NCI-H226 (cell line): ENCODE measurements at regions not wholly inside any gene's neighbourhood (a gene's known extent, or its start where the extent isn't known, plus 50 kb on each side); places are given as distances from the start of the nearest gene placed in this dataset.

ENCODE experiments used
- DNase-seq: peaks from one replicate; pipeline ENCODE4 v3.0.0-alpha.2; 2015

DNA sequence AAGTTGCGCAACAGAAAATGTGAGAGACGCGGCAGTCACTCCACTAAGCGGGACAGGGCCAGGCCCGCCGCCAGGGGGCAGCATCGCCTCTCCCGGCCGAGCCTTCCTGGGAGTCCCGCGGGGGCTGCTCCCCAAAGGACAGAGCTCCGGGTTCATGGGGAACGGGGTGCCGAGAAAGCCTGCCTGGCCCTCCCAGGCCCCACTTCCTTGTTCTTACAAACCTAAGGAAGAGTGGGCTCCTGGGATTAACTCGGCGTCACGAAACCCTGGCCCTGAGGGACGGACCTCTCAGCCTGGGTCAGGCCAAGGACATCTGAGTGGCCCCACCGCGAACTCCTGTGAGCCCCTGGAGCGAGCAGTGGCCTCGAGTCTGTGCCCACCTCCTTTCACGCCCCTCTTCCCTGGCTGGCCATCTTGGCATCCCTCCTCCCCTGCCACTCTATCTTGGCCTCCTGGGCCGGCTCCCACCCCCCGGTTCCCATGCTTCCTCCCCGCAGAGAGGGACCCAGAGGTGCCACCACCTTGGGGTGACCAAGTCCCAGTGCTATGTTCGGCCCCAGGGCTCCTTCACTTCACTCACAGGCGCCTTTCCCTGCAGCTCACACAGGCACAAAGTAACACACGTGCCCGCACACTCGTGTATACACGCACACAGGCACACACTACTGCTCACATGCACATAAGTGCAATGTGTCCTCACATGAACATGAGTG, 99.9 kb upstream of the FGF3 start:
- peak; percentile 19 for DNase-seq

DNA sequence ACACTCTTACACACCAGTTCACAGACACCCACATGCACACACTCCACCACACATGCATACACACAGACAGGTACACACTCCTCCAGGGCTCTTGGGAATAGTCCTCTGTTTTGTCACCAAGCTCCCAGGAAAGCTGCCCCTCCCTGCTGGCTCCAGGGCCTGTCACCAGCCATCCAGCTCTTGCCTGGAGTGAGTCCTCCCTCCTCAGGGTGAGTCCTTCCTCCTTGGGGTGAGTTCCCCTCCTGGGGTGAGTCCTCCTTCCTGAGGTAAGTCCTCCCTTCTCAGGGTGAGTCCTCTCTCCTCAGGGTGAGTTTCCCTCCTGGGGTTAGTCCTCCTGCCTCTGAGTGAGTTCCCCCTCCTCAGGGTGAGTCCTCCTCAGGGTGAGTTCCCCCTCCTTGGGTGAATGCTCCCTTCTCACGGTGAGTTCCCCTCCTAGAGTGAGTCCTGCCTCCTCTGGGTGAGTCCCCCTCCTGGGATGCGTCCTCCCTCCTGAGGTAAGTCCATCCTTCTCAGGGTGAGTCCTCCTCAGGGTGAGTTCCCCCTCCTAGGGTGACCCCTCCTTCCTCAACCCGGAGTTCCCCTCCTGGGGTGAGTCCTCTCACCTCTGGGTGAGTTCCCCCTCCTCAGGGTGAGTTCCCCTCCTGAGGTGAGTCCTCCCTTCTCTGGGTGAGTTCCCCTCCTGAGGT, 100.6 kb upstream of the FGF3 start:
- DNase-seq, result no peak

DNA sequence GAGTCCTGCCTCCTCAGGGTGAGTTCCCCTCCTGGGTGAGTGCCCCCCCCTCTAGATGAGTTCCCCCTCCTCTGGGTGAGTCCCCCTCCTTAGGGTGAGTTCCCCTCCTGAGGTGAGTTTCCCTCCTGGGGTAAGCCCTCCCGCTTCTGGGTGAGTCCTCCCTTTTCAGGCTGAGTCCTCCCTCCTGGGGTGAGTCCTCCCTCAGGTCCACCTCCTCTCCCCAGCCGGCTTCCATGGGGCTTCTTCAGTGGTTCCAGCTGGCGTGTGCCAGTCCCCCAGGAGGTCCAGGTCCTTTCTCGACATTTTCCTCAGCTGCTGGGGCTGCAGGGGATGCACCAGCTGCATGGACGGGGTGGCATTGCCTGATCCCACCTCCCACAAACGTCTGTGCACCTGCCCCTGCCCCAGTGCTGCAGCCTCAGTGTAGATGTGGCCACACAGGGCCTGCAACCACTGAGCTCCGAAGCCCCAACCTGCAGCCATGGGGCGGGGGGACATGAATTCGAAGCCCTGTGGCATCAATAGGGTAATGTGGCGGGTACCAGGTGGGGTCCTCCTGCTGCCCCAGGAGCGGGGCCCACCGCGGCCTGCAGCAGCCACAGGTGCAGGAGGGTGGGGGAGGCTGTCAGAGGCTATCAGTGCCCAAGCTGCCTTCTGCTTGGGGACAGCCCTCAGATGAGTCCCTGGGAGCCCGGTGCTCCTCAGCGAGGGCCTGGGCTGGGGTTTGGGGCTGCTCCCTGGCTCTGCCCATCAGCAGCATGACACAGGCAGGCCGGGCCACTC, 101.3 kb upstream of the FGF3 start:
- no peak for DNase-seq

DNA sequence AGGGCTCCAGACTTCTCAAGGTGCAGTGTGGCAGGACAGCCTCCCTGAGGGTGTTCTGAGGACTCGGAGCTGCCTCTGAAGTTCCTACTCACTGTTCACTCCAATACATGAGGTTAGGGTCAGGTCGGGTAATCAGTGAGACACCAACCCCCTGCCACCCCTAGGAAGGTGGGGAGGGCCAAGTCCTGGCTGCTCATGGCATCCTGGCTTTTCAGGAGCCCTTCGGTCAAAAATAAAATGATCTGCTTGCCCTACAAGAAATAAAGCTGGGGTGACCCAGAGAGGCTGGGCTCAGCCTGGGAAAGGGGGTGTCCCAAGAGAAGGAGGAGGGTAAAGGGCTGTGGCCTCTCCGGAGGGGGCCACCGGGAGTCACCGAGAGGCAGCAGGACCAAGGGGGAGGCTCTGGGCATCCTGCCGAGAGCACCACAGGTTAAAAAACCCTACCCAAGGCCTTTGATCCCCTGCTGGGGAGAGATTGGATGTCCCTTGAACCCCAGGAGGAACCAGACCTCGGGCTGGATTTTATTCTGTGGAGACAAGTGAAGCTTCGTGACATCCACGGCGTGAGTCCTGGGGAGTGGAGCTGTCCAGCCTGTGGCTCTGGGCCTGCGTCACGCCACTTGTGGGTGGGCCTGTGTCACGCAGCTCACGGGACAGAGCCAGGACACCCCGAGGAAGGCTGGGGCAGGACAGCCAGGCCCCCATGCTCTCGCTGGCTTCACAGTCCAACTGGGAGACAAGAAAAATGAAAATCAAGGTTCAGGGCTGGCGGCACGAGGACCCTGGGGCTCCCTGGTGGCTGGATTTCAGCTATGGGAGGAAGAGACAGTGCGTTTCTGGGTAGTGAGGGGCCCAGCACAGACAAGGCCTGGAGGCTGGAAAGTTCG, 102.2 kb upstream of the FGF3 start:
- DNase-seq, result no peak

DNA sequence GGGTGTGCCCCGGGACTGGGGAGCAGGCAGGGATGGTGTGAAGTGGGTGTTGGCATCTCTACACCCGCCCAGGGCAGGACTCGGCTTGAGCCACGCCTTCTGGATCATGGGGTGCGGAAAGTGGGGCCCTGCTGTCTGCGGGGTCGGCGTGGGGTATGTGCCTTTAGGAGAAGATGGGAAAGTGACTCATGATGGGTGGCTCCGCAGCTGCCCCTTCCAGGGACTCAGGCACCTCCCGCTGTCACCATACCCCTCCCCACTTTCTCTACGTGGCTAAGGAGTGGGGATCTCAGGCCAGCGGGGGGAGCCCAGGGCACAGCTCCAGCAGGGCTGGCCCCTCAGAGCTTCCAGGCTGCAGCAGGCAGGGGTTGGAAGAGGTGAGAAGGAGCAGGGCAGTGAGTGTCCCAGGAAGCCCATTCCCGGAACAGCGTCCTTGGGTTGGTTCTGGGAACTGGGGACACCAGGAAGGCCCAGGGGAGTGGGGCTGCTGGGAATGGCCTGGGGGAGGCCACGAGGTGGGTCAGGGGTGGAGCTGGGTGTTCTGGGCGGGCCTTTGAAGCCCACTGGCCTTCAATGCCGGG, 102.9 kb upstream of the FGF3 start:
- no peak for DNase-seq

DNA sequence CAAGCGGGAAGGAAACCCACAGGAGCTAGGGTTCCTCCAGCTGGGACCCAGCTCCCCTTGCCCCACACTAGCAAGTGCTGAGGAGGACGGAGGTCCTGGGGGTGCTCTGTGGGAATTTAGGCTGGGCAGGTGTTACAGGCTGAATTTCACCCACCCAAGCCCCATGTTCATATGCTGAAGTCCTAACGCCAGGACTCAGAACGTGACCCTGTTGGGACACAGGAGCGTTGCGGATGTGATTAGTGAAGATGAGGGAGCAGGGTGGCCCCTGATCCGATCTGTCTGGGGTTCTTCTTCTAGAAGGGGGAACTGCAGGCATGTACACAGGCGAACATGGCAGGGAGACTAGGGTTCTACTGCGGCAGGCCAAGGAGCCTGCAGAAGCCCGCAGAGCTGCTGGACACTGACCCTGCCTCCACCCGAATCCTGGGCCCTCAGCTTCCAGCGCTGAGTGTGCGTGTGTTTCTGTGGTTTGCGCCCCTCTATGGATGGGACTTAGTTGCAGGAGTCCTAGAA, 103.4 kb upstream of the FGF3 start:
- DNase-seq, result no peak

DNA sequence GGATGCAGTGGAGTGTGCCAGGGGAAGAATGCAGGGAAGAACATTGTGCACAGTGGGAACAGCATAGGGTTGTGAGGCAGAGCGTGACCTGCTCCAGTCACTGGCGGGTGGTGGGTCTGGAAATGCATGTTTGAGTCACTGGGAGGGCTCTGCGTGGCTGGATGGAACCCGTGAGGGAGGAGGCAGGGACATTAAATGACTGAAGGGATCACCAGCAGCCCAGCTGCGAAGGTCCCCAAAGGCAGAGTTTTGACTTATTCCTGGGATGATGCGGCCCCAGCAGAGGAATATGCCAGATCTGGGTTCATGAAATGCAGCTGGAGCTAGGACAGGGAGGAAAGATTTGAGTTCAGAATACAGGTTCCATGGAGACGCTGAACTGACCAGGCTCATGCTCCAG, 104.0 kb upstream of the FGF3 start:
- DNase-seq, result no peak

DNA sequence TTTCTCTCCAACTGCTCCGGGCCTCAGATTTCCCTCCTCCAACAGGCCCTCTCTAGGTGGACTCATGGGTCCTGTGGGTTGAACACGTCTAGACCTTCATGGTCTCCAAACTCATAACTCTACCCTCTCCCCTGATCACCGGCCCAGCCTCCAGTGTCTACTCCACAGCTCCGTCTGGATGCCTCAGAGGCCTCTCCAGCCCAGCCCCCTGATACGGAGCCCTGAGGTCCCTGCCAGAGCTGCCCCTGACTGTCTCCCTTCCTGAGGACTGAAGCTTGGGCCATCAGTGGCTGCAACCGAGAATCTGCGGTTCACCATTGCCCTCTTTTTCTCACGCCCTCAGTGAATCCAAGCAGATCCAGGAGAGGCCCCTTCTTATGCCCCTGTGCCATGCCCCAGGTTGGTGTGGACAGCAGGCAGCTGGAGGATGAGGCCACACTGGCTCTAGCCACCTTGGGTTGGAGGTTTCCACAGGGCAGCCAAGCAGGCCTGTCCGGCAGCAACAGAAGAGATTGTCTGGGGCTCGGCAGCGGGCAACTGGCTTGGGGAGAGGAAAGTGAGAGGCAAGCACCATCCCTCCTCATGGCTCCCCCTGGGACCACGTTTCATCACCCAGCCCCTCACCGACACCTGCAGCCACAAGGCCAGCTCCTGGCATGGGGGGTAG, 104.6 kb upstream of the FGF3 start:
- DNase-seq, result no peak

DNA sequence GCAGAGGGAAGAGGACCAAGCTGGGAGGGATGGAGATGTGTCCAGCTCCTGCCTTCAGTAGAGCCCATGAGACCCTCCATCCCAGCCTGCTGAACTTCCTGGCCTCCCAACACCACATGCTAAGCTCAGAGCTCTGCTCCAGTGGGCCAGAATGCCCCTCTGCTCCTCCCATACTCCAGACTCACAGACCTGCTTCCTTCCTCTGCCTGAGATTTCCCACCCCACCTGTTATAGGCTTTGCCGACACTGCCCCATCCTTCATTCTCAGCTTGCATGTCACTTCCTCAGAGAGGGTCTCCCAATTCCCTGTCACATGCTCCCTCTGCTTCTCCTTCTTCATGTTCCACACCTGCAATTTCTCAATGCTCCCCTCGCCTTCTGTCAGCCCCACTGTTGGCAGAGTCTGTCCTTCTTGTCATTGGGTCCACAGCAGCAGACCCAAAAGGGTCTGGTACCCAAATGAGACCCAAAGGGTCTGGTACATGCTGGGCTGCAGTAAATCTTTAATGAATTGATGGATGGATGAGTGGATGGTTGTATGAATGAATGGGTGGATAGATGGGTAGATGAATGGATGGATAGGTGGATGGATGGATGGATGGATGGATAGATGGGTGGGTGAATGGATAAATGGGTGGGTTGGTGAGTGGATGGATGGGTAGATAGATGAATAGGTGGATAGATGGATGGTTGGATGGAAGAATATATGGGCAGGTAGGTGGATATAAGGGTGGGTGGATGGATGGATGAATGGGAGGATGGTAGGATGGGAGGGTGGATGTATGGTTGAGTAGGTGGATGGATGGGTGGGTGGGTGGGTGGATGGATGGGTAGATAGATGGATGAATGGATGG, 105.3 kb upstream of the FGF3 start:
- no peak for DNase-seq

DNA sequence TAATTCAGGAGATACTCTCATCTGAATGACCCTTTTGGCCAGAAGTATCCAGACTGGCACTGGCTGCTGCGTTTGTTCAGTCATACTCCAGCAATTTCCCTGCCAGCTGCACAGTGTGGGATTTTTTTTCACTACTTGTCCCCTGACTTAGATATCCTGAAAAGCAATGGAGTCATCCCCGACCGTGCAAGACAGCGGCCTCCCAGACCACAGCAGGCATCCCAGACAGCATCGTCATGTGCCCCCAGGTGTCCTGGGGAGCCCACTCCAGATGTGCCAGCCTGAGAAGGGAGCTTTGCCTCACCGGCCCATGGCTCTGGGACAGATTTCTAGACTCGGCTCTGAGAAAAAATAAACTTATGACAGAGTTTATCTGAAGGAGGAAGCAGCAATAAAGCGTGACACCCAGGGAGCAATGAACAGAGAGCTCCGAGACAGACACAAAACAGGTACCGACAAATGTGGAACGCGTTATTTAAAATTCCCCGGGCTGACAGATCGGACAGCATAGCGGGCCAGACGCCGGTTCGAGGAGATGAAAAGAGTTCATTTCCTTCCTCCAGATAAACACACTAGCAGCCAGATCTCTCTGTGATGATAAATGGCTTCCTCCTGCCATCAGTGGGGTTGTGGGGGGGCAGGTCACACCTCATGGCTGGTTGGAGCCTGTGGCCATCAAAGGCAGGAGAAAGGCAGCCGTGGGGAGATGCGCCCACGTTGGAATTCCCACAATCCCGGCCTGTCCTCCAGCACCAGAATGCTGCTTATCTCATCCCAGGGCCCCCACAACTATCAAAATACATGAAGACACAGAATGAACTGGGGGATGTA, 106.4 kb upstream of the FGF3 start:
- DNase-seq, result no peak

DNA sequence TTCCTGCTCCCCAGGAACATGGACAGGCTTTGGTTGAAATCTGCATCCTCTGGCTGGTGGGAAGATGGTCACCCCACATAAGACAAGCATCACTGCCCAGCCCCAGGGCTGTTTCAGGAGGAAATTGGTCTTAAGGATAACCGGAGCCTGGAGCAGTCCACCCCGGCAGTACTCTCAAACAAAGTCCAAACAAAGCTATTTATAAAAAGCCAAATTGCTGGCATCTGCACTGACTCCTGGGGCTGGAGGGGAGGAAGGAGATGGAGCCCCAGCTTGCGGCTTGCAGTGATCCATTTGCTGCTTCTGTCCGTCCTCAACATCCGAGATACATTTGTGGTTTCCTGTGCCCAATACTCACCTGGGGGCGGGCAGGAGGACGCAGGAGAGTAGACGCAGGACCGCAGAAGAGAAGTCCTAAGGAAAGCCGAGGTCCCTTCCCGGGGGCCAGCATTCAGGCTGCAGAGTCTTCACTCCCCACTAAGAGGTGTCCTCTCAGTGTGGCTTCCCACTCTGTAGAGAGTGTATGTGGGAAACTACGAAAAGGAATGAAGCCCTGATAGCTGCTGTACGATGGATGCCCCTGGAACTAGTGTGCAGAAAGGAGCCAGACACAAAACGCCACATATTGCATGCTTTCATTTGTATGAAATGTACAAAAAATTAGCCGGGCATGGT, 107.3 kb upstream of the FGF3 start:
- DNase-seq, result no peak

DNA sequence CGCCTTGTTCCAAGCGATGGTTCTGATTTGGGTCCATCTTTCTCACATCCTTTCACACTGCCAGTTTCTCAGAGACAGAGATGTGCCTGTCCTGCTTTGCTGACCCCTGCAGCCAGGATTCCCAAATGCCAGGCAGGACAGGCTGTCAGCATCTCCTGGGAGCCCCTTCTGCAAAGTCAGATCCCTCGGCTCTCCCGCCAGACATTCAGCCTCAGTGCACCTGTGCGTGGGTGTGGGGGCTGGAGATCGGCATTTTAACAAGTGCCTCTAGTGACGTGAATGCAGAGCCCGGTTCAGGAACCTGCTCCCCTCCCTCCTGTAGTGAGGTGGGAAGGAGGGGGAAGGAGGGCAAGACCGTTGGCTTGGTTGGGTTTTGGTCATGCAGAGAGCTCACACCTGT, 108.9 kb upstream of the FGF3 start:
- no peak for DNase-seq

DNA sequence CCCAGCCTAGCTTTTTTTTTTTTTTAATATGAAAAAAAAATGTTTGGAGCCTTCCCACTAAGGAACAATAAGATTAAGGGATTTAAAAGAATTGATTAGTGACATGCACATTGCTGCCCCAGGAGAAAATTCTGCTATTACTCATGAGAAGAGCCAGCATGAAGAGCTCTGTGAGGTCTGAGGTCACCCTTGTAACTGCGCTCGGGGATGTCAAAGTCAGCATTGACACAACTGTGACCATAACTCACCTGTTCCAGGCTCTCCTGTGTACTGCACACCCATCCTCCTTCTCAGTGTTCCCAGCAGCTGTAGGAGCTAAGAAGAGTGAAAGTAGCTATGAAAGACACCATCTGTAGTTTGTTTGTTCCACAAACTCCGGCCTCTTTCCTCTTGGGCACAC, 109.8 kb upstream of the FGF3 start:
- no peak for DNase-seq

DNA sequence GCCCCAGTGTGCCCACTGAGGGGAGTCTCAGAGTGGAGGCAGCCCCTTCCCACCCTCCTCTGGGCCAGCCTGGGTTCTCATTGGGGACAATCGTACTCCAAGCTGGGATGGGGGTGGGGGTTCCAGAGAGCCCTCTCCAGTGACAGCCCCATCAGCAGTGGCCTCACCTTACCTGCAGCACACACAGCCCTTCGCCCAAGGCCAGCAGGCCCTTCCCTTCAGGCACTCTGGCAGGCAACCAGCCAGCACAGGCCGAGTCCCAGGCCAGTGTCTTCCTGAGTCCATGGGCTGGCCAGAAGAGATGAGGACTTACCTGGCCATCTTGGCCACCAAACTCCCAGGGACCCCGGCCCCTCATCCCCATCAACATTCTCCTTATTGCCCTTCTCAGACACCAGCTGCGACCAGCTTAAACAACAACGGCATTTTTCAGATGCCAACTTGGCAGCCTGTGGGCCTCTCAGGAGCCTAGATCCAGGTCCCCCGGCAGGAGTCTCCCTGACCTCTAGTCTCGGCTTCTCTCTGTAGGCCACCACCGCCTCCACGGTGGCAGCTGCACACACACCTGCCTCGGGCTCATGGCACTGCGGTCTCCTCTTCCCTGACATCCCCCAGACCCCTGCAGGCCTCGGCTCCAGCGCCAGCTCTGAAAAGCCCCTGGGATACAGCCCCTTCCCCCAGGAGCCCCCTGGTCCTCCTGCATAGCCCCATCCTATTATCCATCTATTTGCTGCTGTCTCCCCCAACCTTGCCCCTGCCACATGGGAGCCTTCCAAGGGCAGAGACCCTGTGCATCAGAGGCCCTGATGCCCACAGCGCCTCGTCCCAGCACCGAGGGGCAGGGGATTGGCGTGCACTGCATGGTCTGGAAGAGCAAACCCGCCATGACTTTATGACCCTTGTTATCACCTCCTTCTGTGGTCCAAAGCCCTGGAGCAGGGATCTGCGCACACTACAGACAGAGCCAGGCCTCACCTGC, 111.2 kb upstream of the FGF3 start:
- DNase-seq, result no peak

DNA sequence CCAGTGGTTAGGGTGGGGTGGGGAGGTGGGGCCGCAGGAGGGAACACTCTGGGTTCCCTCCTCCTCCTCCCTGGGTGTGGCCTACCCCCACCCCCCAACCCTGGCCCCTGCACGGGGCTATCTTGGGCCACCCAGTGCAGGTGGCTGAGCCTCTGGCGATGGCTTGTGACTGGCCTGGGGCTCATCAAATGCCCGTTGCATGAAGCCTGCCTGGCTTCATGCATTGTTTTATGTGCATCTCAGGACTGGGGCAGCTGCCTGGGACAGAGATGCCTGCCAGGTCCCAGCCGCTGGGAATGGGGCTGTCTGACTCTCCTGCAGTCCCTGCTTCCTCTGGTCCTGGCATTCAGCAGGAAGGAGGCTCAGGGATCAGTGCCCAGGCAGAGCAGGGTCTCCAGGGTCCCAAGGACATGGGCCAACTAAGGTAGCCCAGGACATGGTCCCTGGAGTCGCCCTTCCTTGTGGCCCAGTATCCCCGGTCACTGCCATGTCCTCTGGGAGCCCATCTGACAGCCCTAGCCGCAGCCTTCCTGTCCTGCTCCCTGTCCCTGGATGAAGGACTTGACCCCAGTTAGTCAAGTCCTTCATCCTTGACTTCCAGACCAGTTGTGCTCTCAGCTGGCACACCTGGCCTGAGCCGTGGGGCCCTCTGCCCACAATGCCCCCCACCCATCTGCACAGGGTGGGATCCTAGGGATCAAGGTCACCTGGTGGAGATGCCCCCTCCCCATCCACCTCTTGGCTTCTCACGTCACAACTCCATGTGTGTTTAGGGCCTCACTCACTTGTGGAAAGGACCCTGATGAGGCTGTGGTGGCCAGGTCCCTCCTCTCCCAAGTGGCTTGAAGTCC, 112.1 kb upstream of the FGF3 start:
- DNase-seq, result no peak

DNA sequence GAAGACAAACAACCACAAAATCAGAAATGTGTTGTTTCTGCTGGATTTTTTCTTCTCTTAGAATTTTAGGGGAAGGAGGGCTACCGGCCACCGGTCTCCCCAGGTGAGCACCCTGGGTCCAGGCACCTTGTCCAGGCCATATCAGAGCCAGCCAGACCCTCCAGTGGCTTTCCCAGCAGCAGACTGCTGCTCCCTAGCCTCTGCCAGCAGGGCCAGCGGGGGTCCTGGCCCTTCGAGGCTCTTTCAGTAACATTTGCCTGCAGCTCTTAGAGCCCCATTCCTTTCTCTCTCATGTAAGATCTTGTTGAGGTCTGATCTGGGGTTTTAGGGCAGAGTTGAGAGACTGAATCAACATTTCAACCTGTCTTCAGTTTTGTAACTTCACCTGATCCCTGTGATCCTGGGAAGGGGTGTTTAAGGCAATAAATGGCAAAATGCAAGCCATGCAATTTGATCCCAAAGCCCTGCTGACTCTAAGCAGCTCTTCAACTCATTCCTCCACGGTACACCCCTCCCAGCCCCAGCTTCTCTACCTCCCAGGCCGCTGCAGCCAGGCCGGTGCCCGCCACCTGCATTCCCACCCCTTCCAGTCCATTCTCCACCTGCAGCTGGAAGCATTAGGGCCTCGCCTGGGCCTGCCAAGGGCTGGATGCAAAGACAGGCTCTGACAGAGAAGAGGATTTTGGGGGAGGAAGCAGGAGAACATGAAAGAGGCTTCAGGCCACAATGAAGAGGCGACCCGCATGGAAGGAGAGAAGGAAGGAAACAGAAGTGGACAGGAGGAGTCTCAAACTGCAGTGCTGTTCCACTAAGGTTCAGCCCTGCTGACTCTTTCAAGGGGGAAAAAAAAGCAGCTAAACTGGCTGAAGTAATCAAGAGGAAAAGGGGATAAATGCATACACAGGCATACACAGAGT, 113.0 kb upstream of the FGF3 start:
- DNase-seq, result no peak
